DMS 273 (cell line): ENCODE measurements at regions not wholly inside any gene's neighbourhood (a gene's known extent, or its start where the extent isn't known, plus 50 kb on each side); places are given as distances from the start of the nearest gene placed in this dataset.

Experiments
- DNase-seq: peaks from one replicate; lab custom pipeline; 2025; ENCODE audit not compliant: unreplicated experiment; lab: John Stamatoyannopoulos, UW

GRCh38 chr4:138030375-138030774 is 211.8 kb downstream of the SLC7A11 start:
- DNase-seq, result no peak

GRCh38 chr4:138028923-138029322 is 213.2 kb downstream of the SLC7A11 start:
- no peak for DNase-seq

GRCh38 chr4:138021139-138021830 is 220.9 kb downstream of the SLC7A11 start:
- DNase-seq, result no peak

- DNase-seq, result no peak
Measured at GRCh38 chr4:138014590-138015288, 227.4 kb downstream of the SLC7A11 start.

GRCh38 chr4:138013625-138014024 is 228.5 kb downstream of the SLC7A11 start:
- DNase-seq, result no peak

GRCh38 chr4:138010639-138011038 is 231.5 kb downstream of the SLC7A11 start:
- no peak for DNase-seq

- peak; percentile 1 for DNase-seq
Measured at GRCh38 chr4:138007572-138007971, 234.6 kb downstream of the SLC7A11 start.

GRCh38 chr4:138005486-138005885 is 236.7 kb downstream of the SLC7A11 start:
- no peak for DNase-seq

- DNase-seq, result no peak
Measured at GRCh38 chr4:138003248-138003647, 238.9 kb downstream of the SLC7A11 start.

- no peak for DNase-seq
Measured at GRCh38 chr4:137998666-137999429, 243.3 kb downstream of the SLC7A11 start.

GRCh38 chr4:137997496-137997895 is 244.7 kb downstream of the SLC7A11 start:
- no peak for DNase-seq

GRCh38 chr4:137994853-137995252 is 247.3 kb downstream of the SLC7A11 start:
- no peak for DNase-seq

- DNase-seq, result no peak
Measured at GRCh38 chr4:137993232-137993631, 248.9 kb downstream of the SLC7A11 start.

- no peak for DNase-seq
Measured at GRCh38 chr4:137981277-137981676, 260.9 kb downstream of the SLC7A11 start.

- DNase-seq, result no peak
Measured at GRCh38 chr4:137980641-137981040, 261.5 kb downstream of the SLC7A11 start.

- no peak for DNase-seq
Measured at GRCh38 chr4:137979938-137980337, 262.2 kb downstream of the SLC7A11 start.

GRCh38 chr4:137968956-137969678 is 273.0 kb downstream of the SLC7A11 start:
- no peak for DNase-seq

- DNase-seq, result no peak
Measured at GRCh38 chr4:137967480-137968190, 274.5 kb downstream of the SLC7A11 start.

- DNase-seq, result no peak
Measured at GRCh38 chr4:137966504-137966903, 275.6 kb downstream of the SLC7A11 start.

GRCh38 chr4:137961051-137961438 is 281.1 kb downstream of the SLC7A11 start:
- DNase-seq, result no peak
